SK-N-MC (cell line): ENCODE measurements at regions not wholly inside any gene's neighbourhood (a gene's known extent, or its start where the extent isn't known, plus 50 kb on each side); places are given as distances from the start of the nearest gene placed in this dataset.

Experiments
- EZH2 ChIP-seq: fragments of 200-600 bp; sonication (generic); IDR thresholded peaks from one replicate; pipeline ENCODE4 v1.6.1; 2017; ENCODE audit warnings: antibody characterized with exemption
- FOXP2 ChIP-seq: optimal IDR thresholded peaks from 2 replicates; pipeline ENCODE3; 2011; ENCODE audit warnings: mild to moderate bottlenecking, moderate library complexity; ENCODE audit not compliant: insufficient read depth; ENCODE audit errors: extremely low read length, control extremely low read depth
- POLR2AphosphoS5 ChIP-seq: IDR thresholded peaks from 2 replicates; pipeline ENCODE4 v1.6.1; 2012; ENCODE audit warnings: mild to moderate bottlenecking, low read depth, low read length, borderline replicate concordance

DNA sequence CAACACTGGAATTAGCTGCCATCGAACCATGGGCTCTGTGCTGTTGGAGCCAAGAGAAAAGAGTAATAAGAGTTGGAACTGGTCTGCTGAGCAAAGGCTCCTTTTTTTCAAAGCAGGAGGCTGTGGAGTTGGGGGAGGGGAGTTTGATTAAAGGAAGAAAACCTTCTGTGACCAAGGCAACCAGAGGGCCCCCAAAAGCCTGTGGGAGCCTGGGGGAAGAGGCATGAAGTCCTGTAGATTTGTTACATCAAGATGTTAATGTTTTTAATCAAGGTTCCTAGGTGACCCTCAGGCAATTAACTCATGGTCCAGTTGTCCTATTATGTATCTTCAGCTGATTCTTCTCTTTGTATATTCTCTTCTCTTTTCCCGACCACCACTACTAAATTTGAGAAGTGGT lies 403.9 kb downstream of the NDFIP2 start:
- TF ChIP-seq POLR2AphosphoS5 = no peak
- no peak for TF ChIP-seq EZH2
- TF ChIP-seq FOXP2 = no peak
